Neutrophil (primary cell): ENCODE measurements at regions not wholly inside any gene's neighbourhood (a gene's known extent, or its start where the extent isn't known, plus 50 kb on each side); places are given as distances from the start of the nearest gene placed in this dataset.
"Not testable (repeated sequence)": the region's sequence is repeated elsewhere in the genome, so short reads cannot be mapped to it uniquely, and the experiment has no call there.

ENCODE experiments used
- H3K27ac ChIP-seq: fragments of 200-600 bp; sonication (generic); 2 replicates; pipeline ENCODE4 v1.5.1; 2016; ENCODE audit warnings: mild to moderate bottlenecking, moderate library complexity
- H3K27me3 ChIP-seq: fragments of 200-600 bp; sonication (generic); 2 replicates; pipeline ENCODE4 v1.6.0; 2016; ENCODE audit warnings: mild to moderate bottlenecking
- H3K36me3 ChIP-seq: fragments of 200-600 bp; sonication (generic); 2 replicates; pipeline ENCODE4 v1.5.1; 2017
- H3K4me1 ChIP-seq, 2 experiments: fragments of 200-600 bp in 1 of 2; sonication (generic) in 1 of 2; 1 replicate in 1 of 2; 2 replicates in 1 of 2; pipeline versions ENCODE4 v1.5.1 to v1.6.1; 2013 to 2016; ENCODE audit warnings: low read depth in 1 of 2, low read length in 1 of 2, mild to moderate bottlenecking in 1 of 2, moderate library complexity in 1 of 2; ENCODE audit not compliant: control insufficient read depth in 1 of 2, insufficient read depth in 1 of 2
- H3K4me3 ChIP-seq, 2 experiments: fragments of 200-600 bp in 1 of 2; sonication (generic) in 1 of 2; 1 replicate in 1 of 2; 2 replicates in 1 of 2; pipeline ENCODE4 v1.5.1; 2013 to 2016; ENCODE audit warnings: low read depth in 1 of 2, low read length in 1 of 2, mild to moderate bottlenecking in 1 of 2, moderate library complexity in 1 of 2
- H3K9me3 ChIP-seq: fragments of 200-600 bp; sonication (generic); 2 replicates; pipeline ENCODE4 v1.5.1; 2016
- CTCF ChIP-seq: fragments of 200-600 bp; sonication (generic); IDR thresholded peaks from 2 replicates; pipeline ENCODE4 v1.5.1; 2016; ENCODE audit warnings: antibody characterized with exemption

DNA sequence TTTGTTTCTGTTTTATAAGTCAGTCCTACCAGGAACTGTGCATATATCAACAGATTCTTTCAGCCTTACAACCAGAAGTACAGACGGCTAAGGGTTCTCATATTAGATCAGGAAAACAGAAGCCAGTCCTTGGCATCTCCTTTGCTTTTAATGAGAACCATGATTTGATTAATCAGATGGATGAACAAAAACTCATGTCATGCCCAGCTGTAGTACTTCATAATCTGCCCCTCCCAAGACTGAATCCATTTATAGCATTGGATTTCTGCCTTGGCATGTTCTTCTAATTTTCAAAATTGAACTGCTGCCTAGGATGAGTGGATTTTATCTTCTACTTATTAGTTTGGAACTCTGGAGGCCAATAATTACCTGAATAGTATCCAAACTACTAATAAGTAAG is 617.2 kb downstream of the SLITRK5 start:
- Histone ChIP-seq H3K27ac (no peak overlapping the region), H3K9me3 (no peaks in the 10 kb centered on the region), H3K4me1 (no peaks in the 10 kb centered on the region), H3K4me3 (no peak overlapping the region), H3K27me3 (no peaks in the 10 kb centered on the region), H3K36me3 (no peaks in the 10 kb centered on the region)
- no peak for TF ChIP-seq CTCF

DNA sequence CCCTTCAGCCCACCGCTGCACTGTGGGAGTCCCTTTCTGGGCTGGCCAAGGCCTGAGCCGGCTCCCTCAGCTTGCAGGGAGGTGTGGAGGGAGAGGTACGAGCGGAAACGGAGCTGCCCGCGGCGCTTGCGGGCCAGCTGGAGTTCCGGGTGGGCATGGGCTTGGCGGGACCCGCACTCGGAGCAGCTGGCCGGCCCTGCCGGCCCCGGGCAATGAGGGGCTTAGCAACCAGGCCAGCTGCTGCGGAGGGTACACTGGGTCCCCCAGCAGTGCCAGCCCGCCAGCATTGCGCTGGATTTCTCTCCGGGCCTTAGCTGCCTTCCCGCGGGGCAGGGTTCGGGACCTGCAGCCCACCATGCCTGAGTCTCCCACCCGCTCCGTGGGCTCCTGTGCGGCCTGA is 620.6 kb downstream of the SLITRK5 start:
- not testable (repeated sequence) for H3K27me3 ChIP-seq, H3K4me1 ChIP-seq, H3K9me3 ChIP-seq, H3K4me3 ChIP-seq, H3K27ac ChIP-seq, H3K36me3 ChIP-seq

DNA sequence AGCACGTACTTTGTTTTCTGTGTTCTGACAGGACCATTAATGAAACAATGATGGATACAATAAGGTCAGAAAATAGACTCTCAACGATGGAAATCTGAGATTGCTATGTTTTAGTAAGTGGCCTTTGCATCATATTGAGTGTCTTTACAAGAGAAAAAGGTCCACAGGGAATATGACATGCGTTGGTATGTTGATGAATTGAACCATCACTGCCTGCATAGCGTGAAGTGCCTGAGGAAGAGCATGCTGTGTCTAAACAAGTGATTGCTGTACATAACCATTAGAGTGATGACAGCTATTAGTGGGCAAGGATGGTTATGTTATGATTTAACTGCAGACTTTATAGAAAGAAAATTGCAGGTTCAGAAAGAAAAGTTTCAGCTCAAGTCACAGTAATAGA is 623.2 kb downstream of the SLITRK5 start:
- H3K4me1 ChIP-seq = no peaks in the 10 kb centered on the region
- TF ChIP-seq CTCF = no peak
- no peak overlapping the region for H3K4me3 ChIP-seq
- H3K36me3 ChIP-seq = no peaks in the 10 kb centered on the region
- H3K27me3 ChIP-seq = no peaks in the 10 kb centered on the region
- H3K27ac ChIP-seq = no peak overlapping the region
- no peaks in the 10 kb centered on the region for H3K9me3 ChIP-seq

GRCh38 chr13:88303157-88303556 is 632.0 kb downstream of the SLITRK5 start:
- Histone ChIP-seq H3K36me3 (no peaks in the 10 kb centered on the region), H3K4me3 (no peak overlapping the region), H3K9me3 (no peaks in the 10 kb centered on the region), H3K27me3 (no peaks in the 10 kb centered on the region), H3K4me1 (no peaks in the 10 kb centered on the region), H3K27ac (no peak overlapping the region)
- TF ChIP-seq CTCF = no peak

- H3K4me3 ChIP-seq = no peak overlapping the region
- H3K27me3 ChIP-seq = no peaks in the 10 kb centered on the region
- no peaks in the 10 kb centered on the region for H3K36me3 ChIP-seq
- no peak for TF ChIP-seq CTCF
- H3K27ac ChIP-seq = no peak overlapping the region
- no peaks in the 10 kb centered on the region for H3K4me1 ChIP-seq
- H3K9me3 ChIP-seq = no peaks in the 10 kb centered on the region
Measured at GRCh38 chr13:88303605-88304004, 632.4 kb downstream of the SLITRK5 start.

DNA sequence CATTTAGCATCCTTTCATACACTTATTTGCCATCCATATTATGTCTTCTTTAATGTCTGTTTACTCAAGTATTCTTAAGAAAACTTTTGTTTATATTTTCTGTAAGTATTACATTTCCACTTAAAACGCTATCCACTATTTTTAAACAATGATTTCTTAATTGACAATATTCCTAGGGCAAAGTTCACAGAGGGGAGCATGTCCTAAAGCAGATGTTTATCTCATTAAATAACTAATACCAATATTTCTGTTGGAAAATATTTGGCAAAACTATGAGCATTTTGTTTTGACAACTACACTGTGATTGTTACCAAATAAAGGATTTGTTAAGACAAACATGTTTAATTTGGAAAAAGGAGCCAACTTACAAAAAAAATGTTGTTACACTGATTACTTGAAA is 643.3 kb downstream of the SLITRK5 start:
- H3K27ac ChIP-seq = no peak overlapping the region
- no peaks in the 10 kb centered on the region for H3K27me3 ChIP-seq
- no peaks in the 10 kb centered on the region for H3K4me1 ChIP-seq
- H3K4me3 ChIP-seq = no peak overlapping the region
- no peaks in the 10 kb centered on the region for H3K36me3 ChIP-seq
- no peaks in the 10 kb centered on the region for H3K9me3 ChIP-seq
- TF ChIP-seq CTCF = no peak
